ENCODE measurements at regions not wholly inside any gene's neighbourhood (a gene's known extent, or its start where the extent isn't known, plus 50 kb on each side); places are given as distances from the start of the nearest gene placed in this dataset.

DNA sequence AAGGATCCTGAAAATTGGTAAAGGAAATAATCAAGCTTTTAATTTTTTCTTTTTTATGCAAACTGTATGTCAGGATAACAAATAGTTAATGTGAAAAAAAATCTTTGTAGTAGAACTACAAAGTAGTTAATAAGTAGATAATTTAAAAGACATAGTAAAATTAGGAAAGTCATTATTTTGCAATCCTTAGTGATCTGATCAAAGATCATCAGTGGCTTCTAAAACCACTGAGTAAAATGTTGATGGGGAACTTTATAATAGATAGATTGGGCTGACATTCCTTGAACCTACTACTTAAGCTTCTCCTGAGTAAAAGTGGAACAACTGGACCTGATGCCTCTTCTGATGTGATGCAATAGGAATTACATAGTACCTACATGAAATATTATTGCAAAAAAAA, 119.0 kb upstream of the TMTC2 start:
- ATAC-seq (no peak), DNase-seq (ENCODE audit: low read depth, low spot score) (no peak)
- Histone ChIP-seq H3K9me3 (ENCODE audit: control insufficient read depth in 1 of 2, insufficient read depth in 1 of 2, low read depth in 1 of 2, low read length in 2 of 2) (no peaks in the 10 kb centered on the region), H2AFZ (ENCODE audit: low read depth, low read length, poor library complexity, severe bottlenecking) (no peak overlapping the region), H3K4me1 (ENCODE audit: control insufficient read depth in 1 of 2, insufficient read depth in 2 of 2, low read length in 2 of 2) (no peaks in the 10 kb centered on the region), H3K27me3 (ENCODE audit: insufficient read depth, low read length) (no peaks in the 10 kb centered on the region), H3K27ac (ENCODE audit: low read depth, low read length) (no peak overlapping the region), H3K79me2 (ENCODE audit: insufficient read depth, low read length) (no peaks in the 10 kb centered on the region), H3K9me2 (ENCODE audit: insufficient read depth) (no peaks in the 10 kb centered on the region), H3K36me3 (ENCODE audit: control insufficient read depth in 1 of 2, insufficient read depth in 2 of 2, low read length in 2 of 2) (no peaks in the 10 kb centered on the region), H4K20me1 (ENCODE audit: insufficient read depth) (no peaks in the 10 kb centered on the region), H3K4me2 (ENCODE audit: low read length) (no peak overlapping the region), H3K4me3 (replicated peaks in 1 of 2; ENCODE audit: low read depth in 1 of 2, low read length in 2 of 2) (no peak overlapping the region), H3K9ac (ENCODE audit: low read length) (no peak overlapping the region)
- POLR2A ChIA-PET, result no interaction called here
- BruUV-seq (replicated peaks), result no TSS peak
- CTCF ChIA-PET, result no interaction called here
- TF ChIP-seq POLR2A (IDR thresholded peaks at IDR 0.05; ENCODE audit: borderline replicate concordance, extremely low read depth, insufficient read depth, insufficient read length) (no peak), ATF3 (IDR thresholded peaks at IDR 0.05) (no peak), SIN3A (IDR thresholded peaks at IDR 0.05; ENCODE audit: low read depth) (no peak), ZNF274 (IDR thresholded peaks at IDR 0.05; ENCODE audit: low read depth, low read length) (no peak), YY1 (IDR thresholded peaks at IDR 0.05; ENCODE audit: extremely low read depth, insufficient replicate concordance, low read depth, low read length) (no peak), REST (IDR thresholded peaks at IDR 0.05; ENCODE audit: low read depth) (no peak), MAX (IDR thresholded peaks at IDR 0.05) (no peak), CBX3 (IDR thresholded peaks at IDR 0.05; ENCODE audit: low read depth) (no peak), CTCF (IDR thresholded peaks at IDR 0.05 in 2 of 3, conservative IDR thresholded peaks at IDR 0.05 in 1 of 3; ENCODE audit: borderline replicate concordance in 1 of 3, insufficient read depth in 1 of 3, low read depth in 2 of 3, low read length in 2 of 3) (no peak), SRF (IDR thresholded peaks at IDR 0.05; ENCODE audit: low read depth) (no peak), EGR1 (IDR thresholded peaks at IDR 0.05; ENCODE audit: low read depth) (no peak), ZFX (IDR thresholded peaks at IDR 0.05) (no peak), EZH2 (IDR thresholded peaks at IDR 0.05) (no peak), ZBTB33 (IDR thresholded peaks at IDR 0.05; ENCODE audit: extremely low read depth, insufficient replicate concordance, low read length) (no peak)
- RAD21 ChIA-PET (ENCODE audit: low non-redundant PET in 1 of 2, low total read pairs in 2 of 2, uncharacterized antibody in 2 of 2, unreplicated experiment in 2 of 2), result no interaction called here
- intact Hi-C loops (cut with micrococcal nuclease), result no loop called here
